ENCODE measurements at regions not wholly inside any gene's neighbourhood (a gene's known extent, or its start where the extent isn't known, plus 50 kb on each side); places are given as distances from the start of the nearest gene placed in this dataset.

DNA sequence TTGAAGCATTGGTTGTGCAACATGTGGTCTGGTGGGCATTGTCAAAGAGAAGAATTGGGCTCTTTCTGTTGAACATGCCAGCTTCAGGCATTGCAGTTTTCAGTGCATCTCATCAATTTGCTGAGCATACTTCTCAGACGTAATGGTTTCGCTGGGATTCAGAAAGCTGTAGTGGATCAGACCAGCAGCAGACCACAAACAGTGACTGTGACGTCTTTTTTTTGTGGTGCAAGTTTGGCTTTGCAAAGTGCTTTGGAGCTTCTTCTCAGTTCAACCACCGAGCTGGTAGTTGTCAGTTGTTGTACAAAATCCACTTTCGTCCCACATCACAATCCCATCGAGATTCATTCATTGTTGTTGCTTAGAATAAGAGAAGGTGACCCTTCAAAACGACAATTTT, 84.5 kb downstream of the NPAP1 start:
- no peak overlapping the region for H3K27ac ChIP-seq (ENCODE audit: insufficient read length, low read depth, low read length)
- H3K18ac ChIP-seq (ENCODE audit: insufficient read length, low read depth, low read length) = no peak overlapping the region
- no peak overlapping the region for H2BK20ac ChIP-seq (ENCODE audit: low read depth, low read length, poor library complexity, severe bottlenecking)
- H3K4me3 Mint-ChIP-seq = no peak overlapping the region
- peaks cover 65 to 76% of the 10 kb centered on the region in 2 experiments for H3K9me3 Mint-ChIP-seq
- H2AFZ ChIP-seq (ENCODE audit: low read length) = no peak overlapping the region
- peaks cover 10% of the 10 kb centered on the region for H3K9me3 ChIP-seq (ENCODE audit: control insufficient read depth, low read depth, low read length)
- TF ChIP-seq, protein P1, sequence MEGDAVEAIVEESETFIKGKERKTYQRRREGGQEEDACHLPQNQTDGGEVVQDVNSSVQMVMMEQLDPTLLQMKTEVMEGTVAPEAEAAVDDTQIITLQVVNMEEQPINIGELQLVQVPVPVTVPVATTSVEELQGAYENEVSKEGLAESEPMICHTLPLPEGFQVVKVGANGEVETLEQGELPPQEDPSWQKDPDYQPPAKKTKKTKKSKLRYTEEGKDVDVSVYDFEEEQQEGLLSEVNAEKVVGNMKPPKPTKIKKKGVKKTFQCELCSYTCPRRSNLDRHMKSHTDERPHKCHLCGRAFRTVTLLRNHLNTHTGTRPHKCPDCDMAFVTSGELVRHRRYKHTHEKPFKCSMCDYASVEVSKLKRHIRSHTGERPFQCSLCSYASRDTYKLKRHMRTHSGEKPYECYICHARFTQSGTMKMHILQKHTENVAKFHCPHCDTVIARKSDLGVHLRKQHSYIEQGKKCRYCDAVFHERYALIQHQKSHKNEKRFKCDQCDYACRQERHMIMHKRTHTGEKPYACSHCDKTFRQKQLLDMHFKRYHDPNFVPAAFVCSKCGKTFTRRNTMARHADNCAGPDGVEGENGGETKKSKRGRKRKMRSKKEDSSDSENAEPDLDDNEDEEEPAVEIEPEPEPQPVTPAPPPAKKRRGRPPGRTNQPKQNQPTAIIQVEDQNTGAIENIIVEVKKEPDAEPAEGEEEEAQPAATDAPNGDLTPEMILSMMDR (conservative IDR thresholded peaks at IDR 0.05) = no peak
- no peaks in the 10 kb centered on the region for H3K23me2 ChIP-seq (ENCODE audit: insufficient read length, low read depth, low read length, poor library complexity, severe bottlenecking)
- no peak overlapping the region for H2BK120ac ChIP-seq (ENCODE audit: low read depth, low read length, poor library complexity, severe bottlenecking)
- H3K27me3 ChIP-seq (ENCODE audit: insufficient read depth, low read length) = no peaks in the 10 kb centered on the region
- no peak overlapping the region for H2BK15ac ChIP-seq (ENCODE audit: low read depth, low read length)
- WGBS (ENCODE audit: extremely low coverage, insufficient read length, low lambda C conversion rate) = no CpG with 5 or more reads among the region's 7 CpGs
- H3K56ac ChIP-seq (ENCODE audit: insufficient read length, low read depth, low read length) = no peak overlapping the region
- no peak overlapping the region for H2BK5ac ChIP-seq (ENCODE audit: insufficient read length, low read length)
- H3K9ac ChIP-seq (ENCODE audit: extremely low read depth, insufficient read length, low read length) = no peak overlapping the region
- no peak overlapping the region for H2AK5ac ChIP-seq (ENCODE audit: insufficient read length, low read length)
- no peak overlapping the region for H3K4me2 ChIP-seq (ENCODE audit: insufficient read depth, insufficient read length, low read length)
- H3K27ac Mint-ChIP-seq = no peak overlapping the region
- no peak overlapping the region for H4K91ac ChIP-seq (ENCODE audit: insufficient read length, low read depth, low read length)
- H3T11ph ChIP-seq (ENCODE audit: low read length) = no peak overlapping the region
- H3K4ac ChIP-seq (ENCODE audit: low read depth, low read length) = no peak overlapping the region
- no peak for DNase-seq
- H3K23ac ChIP-seq (ENCODE audit: insufficient read length, low read depth, low read length) = no peak overlapping the region
- H3K79me1 ChIP-seq (ENCODE audit: insufficient read depth, low read depth, low read length, poor library complexity, severe bottlenecking) = no peaks in the 10 kb centered on the region
- H4K20me1 ChIP-seq (ENCODE audit: control insufficient read depth, insufficient read depth, insufficient read length) = no peaks in the 10 kb centered on the region
- H3K14ac ChIP-seq (ENCODE audit: insufficient read depth, low read length) = no peak overlapping the region
- H4K5ac ChIP-seq (ENCODE audit: insufficient read length, low read depth, low read length) = no peak overlapping the region
- no peak overlapping the region for H4K8ac ChIP-seq (replicated peaks; ENCODE audit: insufficient read length, low read depth, low read length)
- H3K4me1 Mint-ChIP-seq = peaks cover 33 to 44% of the 10 kb centered on the region in 2 experiments
- peaks cover 4% of the 10 kb centered on the region; the same call in 1 of the 2 replicates for H3K27me3 Mint-ChIP-seq (ENCODE audit: low read depth)
- no peaks in the 10 kb centered on the region for H3K79me2 ChIP-seq (ENCODE audit: insufficient read depth, low read length)
- no peak overlapping the region for H2BK12ac ChIP-seq (ENCODE audit: insufficient read length, low read depth, low read length)
- H3K36me3 Mint-ChIP-seq (ENCODE audit: insufficient read depth in 1 of 3, low read depth in 3 of 3) = peaks cover 0 to 2% (median 0%) of the 10 kb centered on the region in 3 experiments; a peak in 3 of 7 replicates
- no peaks in the 10 kb centered on the region; the same call in 1 of the 2 replicates for H3K4me1 ChIP-seq (ENCODE audit: insufficient read depth, low read length)

Data from H9 (cell line).